ENCODE measurements at regions not wholly inside any gene's neighbourhood (a gene's known extent, or its start where the extent isn't known, plus 50 kb on each side); places are given as distances from the start of the nearest gene placed in this dataset.

- TF ChIP-seq CTCF (IDR thresholded peaks at IDR 0.05), result no peak
- TF ChIP-seq POLR2A (IDR thresholded peaks at IDR 0.05), result no peak
- TF ChIP-seq POLR2AphosphoS5 (IDR thresholded peaks at IDR 0.05), result no peak
These were observed 303.9 kb upstream of the SLCO3A1 start for GRCh38 chr15:91549581-91549980.

All from gastroesophageal sphincter (tissue), 3 donors.